Left colon (tissue), 2 donors: ENCODE measurements at regions not wholly inside any gene's neighbourhood (a gene's known extent, or its start where the extent isn't known, plus 50 kb on each side); places are given as distances from the start of the nearest gene placed in this dataset.

ENCODE experiments used
- ATAC-seq: fragments of 200-7000 bp; cut with Tn5 transposase; one replicate; pipeline ENCODE4 v1.9.1; 2020; ENCODE audit warnings: mild to moderate bottlenecking, moderate library complexity
- DNase-seq, 2 donors: peaks; one replicate each; pipeline ENCODE4 v3.0.0-alpha.2; 2020
- intact Hi-C, 2 donors: fragments of 100-400 bp; cut with DNase I in 1 of 2; cut with micrococcal nuclease in 1 of 2; formaldehyde crosslinking; loops; one replicate each; pipeline versions ENCODE4 v1.11.2 to v1.14.0; 2022; cut with DNase I, micrococcal nuclease
- donor health status: DM: no; HTN: no; CAD: no.
- donor health status: DM: yes; HTN: yes; CAD: no.

GRCh38 chr3:31343075-31343474, 189.7 kb upstream of the STT3B start:
- intact Hi-C loops: no loop called here

GRCh38 chr3:31345581-31345980, 187.1 kb upstream of the STT3B start:
- DNase-seq (no peak), ATAC-seq (no peak)
- intact Hi-C loops: no loop called here

More at GRCh38 chr3:31343075-31343474, 189.7 kb upstream of the STT3B start:
- ATAC-seq (no peak), DNase-seq (no peak)

GRCh38 chr3:31346542-31346979, 186.2 kb upstream of the STT3B start:
- DNase-seq (no peak), ATAC-seq (no peak)
- intact Hi-C loops: no loop called here

- intact Hi-C loops: no loop called here
- ATAC-seq (no peak), DNase-seq (no peak)
These were observed 183.6 kb upstream of the STT3B start for GRCh38 chr3:31349001-31349748.

- no peak for ATAC-seq
- intact Hi-C loops: no loop called here
- DNase-seq: no peak
These were observed 182.4 kb upstream of the STT3B start for GRCh38 chr3:31350307-31350706.

GRCh38 chr3:31352331-31352730, 180.4 kb upstream of the STT3B start:
- DNase-seq (no peak), ATAC-seq (no peak)
- intact Hi-C loops: no loop called here

- DNase-seq: no peak
- no peak for ATAC-seq
- intact Hi-C loops: no loop called here
These were observed 179.6 kb upstream of the STT3B start for GRCh38 chr3:31353166-31353565.

GRCh38 chr3:31354373-31354772, 178.4 kb upstream of the STT3B start:
- DNase-seq (no peak), ATAC-seq (no peak)
- intact Hi-C loops: no loop called here

- ATAC-seq: no peak
- no peak for DNase-seq
These were observed 176.9 kb upstream of the STT3B start for GRCh38 chr3:31355807-31356206.

GRCh38 chr3:31356941-31357340, 175.8 kb upstream of the STT3B start:
- intact Hi-C loops: no loop called here
- DNase-seq (no peak), ATAC-seq (no peak)

More at GRCh38 chr3:31355807-31356206, 176.9 kb upstream of the STT3B start:
- intact Hi-C loops: no loop called here

GRCh38 chr3:31357451-31357850, 175.3 kb upstream of the STT3B start:
- intact Hi-C loops: no loop called here
- DNase-seq (no peak), ATAC-seq (no peak)

- no peak for ATAC-seq
- DNase-seq: no peak
- intact Hi-C loops: no loop called here
These were observed 174.2 kb upstream of the STT3B start for GRCh38 chr3:31358473-31359070.

- intact Hi-C loops: no loop called here
- no peak for DNase-seq
These were observed 171.1 kb upstream of the STT3B start for GRCh38 chr3:31361371-31362273.

GRCh38 chr3:31364188-31364587, 168.5 kb upstream of the STT3B start:
- intact Hi-C loops: no loop called here
- no peak for DNase-seq
- ATAC-seq: no peak

More at GRCh38 chr3:31361371-31362273, 171.1 kb upstream of the STT3B start:
- no peak for ATAC-seq

GRCh38 chr3:31364711-31365110, 168.0 kb upstream of the STT3B start:
- DNase-seq: no peak
- ATAC-seq: no peak
- intact Hi-C loops: no loop called here

GRCh38 chr3:31367518-31367917, 165.2 kb upstream of the STT3B start:
- ATAC-seq: no peak

GRCh38 chr3:31369637-31370379, 162.9 kb upstream of the STT3B start:
- DNase-seq (no peak), ATAC-seq (peak; percentile 4)
- intact Hi-C loops: no loop called here

More at GRCh38 chr3:31367518-31367917, 165.2 kb upstream of the STT3B start:
- intact Hi-C loops: no loop called here
- no peak for DNase-seq

GRCh38 chr3:31370380-31370666, 162.4 kb upstream of the STT3B start:
- ATAC-seq: peak; percentile 45
- intact Hi-C loops: no loop called here
- DNase-seq: no peak

- intact Hi-C loops: no loop called here
- DNase-seq: no peak
- ATAC-seq: peak; percentile 88
These were observed 162.0 kb upstream of the STT3B start for GRCh38 chr3:31370681-31371080.
